Keratinocyte (primary cell): ENCODE measurements at regions not wholly inside any gene's neighbourhood (a gene's known extent, or its start where the extent isn't known, plus 50 kb on each side); places are given as distances from the start of the nearest gene placed in this dataset.

ENCODE experiments used
- CTCF ChIP-seq, 3 experiments: IDR thresholded peaks in 1 of 3; conservative IDR thresholded peaks in 1 of 3; optimal IDR thresholded peaks in 1 of 3; 2 replicates in 2 of 3; 3 replicates in 1 of 3; pipeline versions ENCODE3 to v1.5.1; 2011; ENCODE audit warnings: low read length in 3 of 3, mild to moderate bottlenecking in 3 of 3, moderate library complexity in 2 of 3, control low read depth in 1 of 3, inconsistent platforms in 1 of 3; ENCODE audit not compliant: insufficient read depth in 2 of 3; ENCODE audit errors: extremely low read depth in 1 of 3
- EZH2 ChIP-seq: IDR thresholded peaks from one replicate; pipeline ENCODE4 v1.6.1; 2012; ENCODE audit warnings: inconsistent platforms, mild to moderate bottlenecking, low read length, moderate library complexity

DNA sequence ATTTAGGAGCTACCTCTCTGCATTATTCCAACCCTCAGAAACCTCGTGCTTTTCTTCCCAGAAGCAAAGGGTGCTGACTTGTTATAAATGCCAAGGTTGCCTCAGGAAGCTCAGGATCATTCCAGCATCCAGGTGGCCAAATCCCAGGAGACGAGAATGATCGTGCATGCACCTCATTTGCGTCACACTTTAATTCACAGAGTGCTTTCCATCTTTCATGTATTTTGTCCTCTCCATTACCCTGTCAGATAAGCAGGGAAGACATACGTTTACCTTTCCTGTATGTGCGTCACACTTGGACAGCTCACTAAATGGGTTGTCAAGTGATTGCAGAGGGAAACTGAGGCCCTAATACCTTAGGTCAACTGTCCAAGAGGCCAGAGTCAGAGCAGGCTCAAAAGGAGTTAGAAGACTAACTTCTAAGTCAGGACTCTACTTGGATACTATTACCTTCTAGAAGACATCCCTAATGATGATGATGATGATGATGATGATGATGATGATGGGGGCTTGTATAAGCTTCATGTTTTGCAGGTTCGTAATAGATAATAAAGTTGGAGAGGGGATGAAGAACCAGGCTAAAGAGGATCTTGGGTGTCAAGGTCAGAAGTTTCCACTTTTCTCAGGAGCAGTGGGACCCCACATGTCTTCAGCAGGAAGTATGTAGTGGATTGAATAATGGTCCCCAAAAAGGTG, 150.6 kb upstream of the TNRC6C start:
- TF ChIP-seq CTCF (optimal IDR thresholded peaks at IDR 0.05 in 1 of 3, IDR thresholded peaks at IDR 0.05 in 1 of 3, conservative IDR thresholded peaks at IDR 0.05 in 1 of 3; ENCODE audit: extremely low read depth in 1 of 3, insufficient read depth in 2 of 3, low read length in 3 of 3) (no peak), EZH2 (no peak)
